ENCODE measurements at regions not wholly inside any gene's neighbourhood (a gene's known extent, or its start where the extent isn't known, plus 50 kb on each side); places are given as distances from the start of the nearest gene placed in this dataset.
"Not testable (repeated sequence)": the region's sequence is repeated elsewhere in the genome, so short reads cannot be mapped to it uniquely, and the experiment has no call there.

DNA sequence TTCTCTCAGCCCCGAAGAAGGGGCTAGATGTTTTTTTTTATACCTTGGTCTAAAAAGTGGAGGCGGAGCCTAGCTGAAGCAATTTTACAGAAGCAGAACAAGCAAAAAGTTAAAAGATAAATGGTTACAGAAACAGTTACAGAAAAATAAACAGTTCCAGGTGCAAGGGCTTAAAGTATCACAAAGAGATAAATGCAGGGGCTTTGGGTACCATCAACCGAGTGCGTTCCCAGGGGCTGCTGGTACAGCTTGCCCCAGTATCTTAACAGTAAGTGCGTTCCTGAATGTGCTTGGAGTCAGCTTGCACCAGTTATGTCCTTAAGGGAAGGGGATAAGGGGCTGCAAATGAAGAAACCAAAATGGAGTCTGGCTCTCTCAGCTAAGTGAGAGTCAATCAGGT is 173.9 kb upstream of the MBL2 start:
- DNase-seq (ENCODE audit: low read depth, low spot score), result no peak
- Histone ChIP-seq H3K79me2 (ENCODE audit: control insufficient read depth, insufficient read depth, low read length) (no peaks in the 10 kb centered on the region), H3K36me3 (ENCODE audit: control insufficient read depth in 2 of 2, extremely low read depth in 1 of 2, insufficient read depth in 2 of 2, low read length in 2 of 2) (no peaks in the 10 kb centered on the region), H3K9ac (ENCODE audit: control insufficient read depth, extremely low read depth, insufficient read depth, low read length) (no peak overlapping the region), H4K20me1 (ENCODE audit: control insufficient read depth, extremely low read depth, insufficient read depth, low read length) (no peaks in the 10 kb centered on the region), H3K27me3 (ENCODE audit: control insufficient read depth, extremely low read depth, insufficient read depth, low read length) (no peaks in the 10 kb centered on the region), H3K4me3 (ENCODE audit: control insufficient read depth in 2 of 3, extremely low read depth in 1 of 3, insufficient read depth in 2 of 3, low read depth in 1 of 3, low read length in 3 of 3) (no peak overlapping the region), H3K9me1 (ENCODE audit: control insufficient read depth, extremely low read depth, insufficient read depth, low read length) (no peaks in the 10 kb centered on the region), H3K27ac (ENCODE audit: control insufficient read depth, insufficient read depth, low read length) (no peak overlapping the region), H3K4me2 (ENCODE audit: control insufficient read depth, extremely low read depth, insufficient read depth, low read depth, low read length) (no peak overlapping the region), H2AFZ (ENCODE audit: control insufficient read depth, low read length) (no peak overlapping the region), H3K9me3 (ENCODE audit: control insufficient read depth, low read depth, low read length) (no peaks in the 10 kb centered on the region), H3K4me1 (ENCODE audit: control insufficient read depth, extremely low read depth, insufficient read depth, low read length) (no peaks in the 10 kb centered on the region)
- TF ChIP-seq, protein P1, sequence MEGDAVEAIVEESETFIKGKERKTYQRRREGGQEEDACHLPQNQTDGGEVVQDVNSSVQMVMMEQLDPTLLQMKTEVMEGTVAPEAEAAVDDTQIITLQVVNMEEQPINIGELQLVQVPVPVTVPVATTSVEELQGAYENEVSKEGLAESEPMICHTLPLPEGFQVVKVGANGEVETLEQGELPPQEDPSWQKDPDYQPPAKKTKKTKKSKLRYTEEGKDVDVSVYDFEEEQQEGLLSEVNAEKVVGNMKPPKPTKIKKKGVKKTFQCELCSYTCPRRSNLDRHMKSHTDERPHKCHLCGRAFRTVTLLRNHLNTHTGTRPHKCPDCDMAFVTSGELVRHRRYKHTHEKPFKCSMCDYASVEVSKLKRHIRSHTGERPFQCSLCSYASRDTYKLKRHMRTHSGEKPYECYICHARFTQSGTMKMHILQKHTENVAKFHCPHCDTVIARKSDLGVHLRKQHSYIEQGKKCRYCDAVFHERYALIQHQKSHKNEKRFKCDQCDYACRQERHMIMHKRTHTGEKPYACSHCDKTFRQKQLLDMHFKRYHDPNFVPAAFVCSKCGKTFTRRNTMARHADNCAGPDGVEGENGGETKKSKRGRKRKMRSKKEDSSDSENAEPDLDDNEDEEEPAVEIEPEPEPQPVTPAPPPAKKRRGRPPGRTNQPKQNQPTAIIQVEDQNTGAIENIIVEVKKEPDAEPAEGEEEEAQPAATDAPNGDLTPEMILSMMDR (optimal IDR thresholded peaks at IDR 0.05 in 1 of 3, IDR thresholded peaks at IDR 0.05 in 1 of 3, conservative IDR thresholded peaks at IDR 0.05 in 1 of 3; ENCODE audit: extremely low read depth in 1 of 3, insufficient read depth in 2 of 3, low read length in 3 of 3), result no peak
- no peak for TF ChIP-seq EZH2 (IDR thresholded peaks at IDR 0.05; ENCODE audit: low read length)
- dilution Hi-C loops (cut with MboI; ENCODE audit: extremely low pct_ligation_motif_present, low sequenced_read_pairs), result no loop called here
- no peak for FAIRE-seq

DNA sequence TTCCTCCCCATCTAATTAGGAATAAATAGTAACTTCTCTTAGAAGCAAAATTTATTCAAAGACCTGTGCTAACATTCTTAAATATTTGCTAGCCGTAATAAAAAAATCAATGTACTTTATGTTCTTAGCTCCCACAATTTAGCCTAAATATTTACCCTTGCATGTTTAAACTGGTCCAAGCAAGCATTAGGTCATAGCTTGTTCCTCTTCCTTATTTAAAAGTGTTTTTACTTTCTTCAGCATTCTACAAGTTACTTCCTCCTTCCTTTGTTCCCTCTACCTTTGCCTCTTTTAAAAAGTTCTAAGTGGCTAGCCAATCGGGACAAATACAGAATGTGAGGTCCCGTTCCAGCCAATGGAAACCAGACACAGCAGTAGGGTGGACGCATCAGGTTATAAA is 172.9 kb upstream of the MBL2 start:
- H3K4me2 ChIP-seq (ENCODE audit: control insufficient read depth, extremely low read depth, insufficient read depth, low read depth, low read length); H4K20me1 ChIP-seq (ENCODE audit: control insufficient read depth, extremely low read depth, insufficient read depth, low read length); H3K27me3 ChIP-seq (ENCODE audit: control insufficient read depth, extremely low read depth, insufficient read depth, low read length); DNase-seq (ENCODE audit: low read depth, low spot score); H3K9ac ChIP-seq (ENCODE audit: control insufficient read depth, extremely low read depth, insufficient read depth, low read length); H3K79me2 ChIP-seq (ENCODE audit: control insufficient read depth, insufficient read depth, low read length); H3K4me3 ChIP-seq (ENCODE audit: control insufficient read depth in 2 of 3, extremely low read depth in 1 of 3, insufficient read depth in 2 of 3, low read depth in 1 of 3, low read length in 3 of 3); FAIRE-seq; dilution Hi-C loops (cut with MboI; ENCODE audit: extremely low pct_ligation_motif_present, low sequenced_read_pairs); H3K9me1 ChIP-seq (ENCODE audit: control insufficient read depth, extremely low read depth, insufficient read depth, low read length); H3K27ac ChIP-seq (ENCODE audit: control insufficient read depth, insufficient read depth, low read length); H3K9me3 ChIP-seq (ENCODE audit: control insufficient read depth, low read depth, low read length); H3K36me3 ChIP-seq (ENCODE audit: control insufficient read depth in 2 of 2, extremely low read depth in 1 of 2, insufficient read depth in 2 of 2, low read length in 2 of 2); H3K4me1 ChIP-seq (ENCODE audit: control insufficient read depth, extremely low read depth, insufficient read depth, low read length): not testable (repeated sequence)
- peak overlapping the region; percentile 54 for H2AFZ ChIP-seq (ENCODE audit: control insufficient read depth, low read length)

DNA sequence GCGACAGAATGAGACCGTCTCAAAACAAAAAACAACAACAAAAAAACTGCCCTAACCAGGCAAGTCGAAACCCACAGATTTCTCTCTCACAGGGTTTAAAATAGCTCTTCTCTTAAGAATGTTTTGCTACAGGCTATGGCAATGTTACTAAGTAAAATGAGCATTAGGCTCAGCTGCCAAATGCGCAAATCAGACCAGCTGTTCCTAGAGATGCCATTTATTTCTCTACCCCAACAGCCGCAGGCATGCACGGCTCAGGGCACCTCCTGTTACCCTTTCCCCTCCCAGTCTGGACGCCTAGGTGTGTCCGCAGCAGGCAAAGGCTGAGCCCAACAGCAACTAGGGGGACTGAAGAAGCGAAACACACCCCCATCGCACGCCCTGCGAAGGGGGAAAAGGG is 168.3 kb upstream of the MBL2 start:
- Histone ChIP-seq H3K9me3 (ENCODE audit: control insufficient read depth, low read depth, low read length) (no peaks in the 10 kb centered on the region), H3K4me2 (ENCODE audit: control insufficient read depth, extremely low read depth, insufficient read depth, low read depth, low read length) (peak overlapping the region; percentile 74), H3K79me2 (ENCODE audit: control insufficient read depth, insufficient read depth, low read length) (no peaks in the 10 kb centered on the region), H4K20me1 (ENCODE audit: control insufficient read depth, extremely low read depth, insufficient read depth, low read length) (no peaks in the 10 kb centered on the region), H3K27me3 (ENCODE audit: control insufficient read depth, extremely low read depth, insufficient read depth, low read length) (no peaks in the 10 kb centered on the region), H3K4me3 (ENCODE audit: control insufficient read depth in 2 of 3, extremely low read depth in 1 of 3, insufficient read depth in 2 of 3, low read depth in 1 of 3, low read length in 3 of 3) (peak overlapping the region; percentile 21 to 51 (median 50)), H2AFZ (ENCODE audit: control insufficient read depth, low read length) (peak overlapping the region; percentile 90), H3K4me1 (ENCODE audit: control insufficient read depth, extremely low read depth, insufficient read depth, low read length) (peaks cover 6% of the 10 kb centered on the region), H3K9me1 (ENCODE audit: control insufficient read depth, extremely low read depth, insufficient read depth, low read length) (no peaks in the 10 kb centered on the region), H3K9ac (ENCODE audit: control insufficient read depth, extremely low read depth, insufficient read depth, low read length) (peak overlapping the region; percentile 31), H3K27ac (ENCODE audit: control insufficient read depth, insufficient read depth, low read length) (no peak overlapping the region), H3K36me3 (ENCODE audit: control insufficient read depth in 2 of 2, extremely low read depth in 1 of 2, insufficient read depth in 2 of 2, low read length in 2 of 2) (no peaks in the 10 kb centered on the region)
- FAIRE-seq (peak; percentile 23), DNase-seq (ENCODE audit: low read depth, low spot score) (no peak)
- TF ChIP-seq, protein P1 (optimal IDR thresholded peaks at IDR 0.05 in 1 of 3, IDR thresholded peaks at IDR 0.05 in 1 of 3, conservative IDR thresholded peaks at IDR 0.05 in 1 of 3; ENCODE audit: extremely low read depth in 1 of 3, insufficient read depth in 2 of 3, low read length in 3 of 3), result no peak
- no peak for TF ChIP-seq EZH2 (IDR thresholded peaks at IDR 0.05; ENCODE audit: low read length)
- dilution Hi-C loops (cut with MboI; ENCODE audit: extremely low pct_ligation_motif_present, low sequenced_read_pairs), result no loop called here
